GM19328 (cell line): ENCODE measurements at regions not wholly inside any gene's neighbourhood (a gene's known extent, or its start where the extent isn't known, plus 50 kb on each side); places are given as distances from the start of the nearest gene placed in this dataset.

Experiments used
- ATAC-seq: cut with Tn5 transposase; IDR thresholded peaks from one replicate; pipeline ENCODE4 v1.9.1; 2021; ENCODE audit warnings: mild to moderate bottlenecking, moderate library complexity; ENCODE audit not compliant: unreplicated experiment

GRCh38 chr1:239322369-239322768, 64.0 kb upstream of the CHRM3 start:
- ATAC-seq = no peak

- no peak for ATAC-seq
Observed at GRCh38 chr1:239321877-239322276, 64.5 kb upstream of the CHRM3 start.

- no peak for ATAC-seq
Observed at GRCh38 chr1:239317948-239318347, 68.4 kb upstream of the CHRM3 start.

GRCh38 chr1:239315631-239316217, 70.6 kb upstream of the CHRM3 start:
- no peak for ATAC-seq

- ATAC-seq = no peak
Observed at GRCh38 chr1:239311331-239311730, 75.0 kb upstream of the CHRM3 start.

GRCh38 chr1:239308701-239309333, 77.6 kb upstream of the CHRM3 start:
- no peak for ATAC-seq

- no peak for ATAC-seq
Observed at GRCh38 chr1:239307886-239308285, 78.5 kb upstream of the CHRM3 start.

GRCh38 chr1:239306426-239306825, 79.9 kb upstream of the CHRM3 start:
- ATAC-seq = no peak

GRCh38 chr1:239303289-239303688, 83.1 kb upstream of the CHRM3 start:
- ATAC-seq = no peak

- no peak for ATAC-seq
Observed at GRCh38 chr1:239302696-239303095, 83.7 kb upstream of the CHRM3 start.

- ATAC-seq = no peak
Observed at GRCh38 chr1:239301251-239301650, 85.1 kb upstream of the CHRM3 start.

- no peak for ATAC-seq
Observed at GRCh38 chr1:239297910-239298309, 88.5 kb upstream of the CHRM3 start.

GRCh38 chr1:239293350-239294110, 92.8 kb upstream of the CHRM3 start:
- no peak for ATAC-seq

GRCh38 chr1:239288820-239289554, 97.4 kb upstream of the CHRM3 start:
- ATAC-seq = no peak

GRCh38 chr1:239287296-239287695, 99.1 kb upstream of the CHRM3 start:
- no peak for ATAC-seq

- ATAC-seq = no peak
Observed at GRCh38 chr1:239283216-239283615, 103.2 kb upstream of the CHRM3 start.

- ATAC-seq = no peak
Observed at GRCh38 chr1:239282411-239282810, 104.0 kb upstream of the CHRM3 start.

GRCh38 chr1:239276051-239276450, 110.3 kb upstream of the CHRM3 start:
- ATAC-seq = no peak

GRCh38 chr1:239274242-239274830, 112.0 kb upstream of the CHRM3 start:
- no peak for ATAC-seq

GRCh38 chr1:239270509-239270908, 115.9 kb upstream of the CHRM3 start:
- ATAC-seq = no peak

GRCh38 chr1:239269706-239270105, 116.7 kb upstream of the CHRM3 start:
- ATAC-seq = no peak
